Neural cell (in vitro differentiated cells): ENCODE measurements at regions not wholly inside any gene's neighbourhood (a gene's known extent, or its start where the extent isn't known, plus 50 kb on each side); places are given as distances from the start of the nearest gene placed in this dataset.
"Not testable (repeated sequence)": the region's sequence is repeated elsewhere in the genome, so short reads cannot be mapped to it uniquely, and the experiment has no call there.

Source experiments
- H2AFZ ChIP-seq: fragments of 200-600, 300-800 bp; sonication (generic), shearing (Covaris generic); 2 replicates; pipeline ENCODE4 v1.6.0; 2014; ENCODE audit warnings: low read depth, mild to moderate bottlenecking, antibody characterized with exemption, low read length, moderate library complexity
- H3F3A ChIP-seq: fragments of 200-600 bp; shearing (Covaris generic); 2 replicates; pipeline ENCODE4 v1.6.1; 2016; ENCODE audit warnings: mild to moderate bottlenecking, moderate library complexity, mixed read lengths, antibody characterized with exemption, low read length; ENCODE audit not compliant: insufficient read depth, poor library complexity, severe bottlenecking
- H3K27ac ChIP-seq: fragments of 200-600, 300-800 bp; sonication (generic), shearing (Covaris generic); 2 replicates; pipeline ENCODE4 v1.5.1; 2014; ENCODE audit warnings: mild to moderate bottlenecking, low read length, moderate library complexity
- H3K27me3 ChIP-seq: fragments of 300-800, 200-600 bp; sonication (generic), shearing (Covaris generic); 2 replicates; pipeline ENCODE4 v1.6.0; 2014; ENCODE audit warnings: mild to moderate bottlenecking, low read depth, low read length, moderate library complexity; ENCODE audit not compliant: insufficient read depth
- H3K36me3 ChIP-seq: fragments of 300-800, 200-600 bp; sonication (generic), shearing (Covaris generic); 2 replicates; pipeline ENCODE4 v1.5.1; 2014; ENCODE audit warnings: mild to moderate bottlenecking, antibody characterized with exemption, low read length, moderate library complexity; ENCODE audit not compliant: insufficient read depth
- H3K4me2 ChIP-seq: fragments of 300-800, 200-600 bp; sonication (generic), shearing (Covaris generic); 2 replicates; pipeline ENCODE4 v1.6.0; 2014; ENCODE audit warnings: mild to moderate bottlenecking, low read length
- H3K4me3 ChIP-seq: fragments of 300-800, 200-600 bp; sonication (generic), shearing (Covaris generic); 2 replicates; pipeline ENCODE4 v1.5.1; 2014; ENCODE audit warnings: mild to moderate bottlenecking, low read length, moderate library complexity
- H3K79me2 ChIP-seq: fragments of 200-600 bp; shearing (Covaris generic); replicated peaks from 2 replicates; pipeline ENCODE4 v1.6.0; 2014; ENCODE audit warnings: mild to moderate bottlenecking, low read length, moderate library complexity; ENCODE audit not compliant: insufficient read depth
- H3K9ac ChIP-seq: fragments of 300-800, 200-600 bp; sonication (generic), shearing (Covaris generic); 2 replicates; pipeline ENCODE4 v1.6.1; 2016; ENCODE audit warnings: mild to moderate bottlenecking, low read length, mixed read lengths
- H3K9me2 ChIP-seq: fragments of 200-600 bp; shearing (Covaris generic); 2 replicates; pipeline ENCODE4 v1.6.1; 2016; ENCODE audit warnings: mild to moderate bottlenecking, low read length, mixed read lengths; ENCODE audit not compliant: insufficient read depth
- H3K9me3 ChIP-seq: fragments of 200-600, 300-800 bp; sonication (generic), shearing (Covaris generic); 2 replicates; pipeline ENCODE4 v1.6.1; 2016; ENCODE audit warnings: mild to moderate bottlenecking, mixed run types, low read length, moderate library complexity, mixed read lengths
- H4K20me1 ChIP-seq: fragments of 200-600 bp; shearing (Covaris generic); 2 replicates; pipeline ENCODE4 v1.6.1; 2016; ENCODE audit warnings: mild to moderate bottlenecking, mixed run types; ENCODE audit not compliant: insufficient read depth

- not testable (repeated sequence) for H3F3A ChIP-seq, H3K79me2 ChIP-seq, H3K36me3 ChIP-seq, H3K27me3 ChIP-seq, H3K9me2 ChIP-seq, H2AFZ ChIP-seq, H3K4me2 ChIP-seq, H3K9me3 ChIP-seq, H4K20me1 ChIP-seq, H3K9ac ChIP-seq, H3K4me3 ChIP-seq, H3K27ac ChIP-seq
Measured at GRCh38 chr16:88185976-88186888, 196.5 kb upstream of the ZNF469 start.

GRCh38 chr16:88186889-88187870 lies 195.6 kb upstream of the ZNF469 start:
- not testable (repeated sequence) for H3K4me2 ChIP-seq, H3K9ac ChIP-seq, H3K79me2 ChIP-seq, H3K9me2 ChIP-seq, H3K27ac ChIP-seq, H4K20me1 ChIP-seq, H2AFZ ChIP-seq, H3K4me3 ChIP-seq, H3F3A ChIP-seq, H3K9me3 ChIP-seq, H3K27me3 ChIP-seq, H3K36me3 ChIP-seq

GRCh38 chr16:88188171-88188895 lies 194.4 kb upstream of the ZNF469 start:
- H3K4me3 ChIP-seq, H4K20me1 ChIP-seq, H3K36me3 ChIP-seq, H3K27ac ChIP-seq, H3K9me3 ChIP-seq, H3K9ac ChIP-seq, H3K9me2 ChIP-seq, H3K27me3 ChIP-seq, H2AFZ ChIP-seq, H3K79me2 ChIP-seq, H3F3A ChIP-seq, H3K4me2 ChIP-seq: not testable (repeated sequence)

- not testable (repeated sequence) for H3K4me2 ChIP-seq, H3K27me3 ChIP-seq, H3K36me3 ChIP-seq, H3K9me2 ChIP-seq, H3K79me2 ChIP-seq, H3K4me3 ChIP-seq, H2AFZ ChIP-seq, H3K9ac ChIP-seq, H3K27ac ChIP-seq, H4K20me1 ChIP-seq, H3F3A ChIP-seq, H3K9me3 ChIP-seq
Measured at GRCh38 chr16:88190592-88191095, 192.1 kb upstream of the ZNF469 start.

GRCh38 chr16:88191168-88191567 lies 191.6 kb upstream of the ZNF469 start:
- not testable (repeated sequence) for H3K4me2 ChIP-seq, H3K27ac ChIP-seq, H3K4me3 ChIP-seq, H3K9me3 ChIP-seq, H3K9me2 ChIP-seq, H3K79me2 ChIP-seq, H3F3A ChIP-seq, H2AFZ ChIP-seq, H3K27me3 ChIP-seq, H3K36me3 ChIP-seq, H4K20me1 ChIP-seq, H3K9ac ChIP-seq
